Keratinocyte (primary cell): ENCODE measurements at regions not wholly inside any gene's neighbourhood (a gene's known extent, or its start where the extent isn't known, plus 50 kb on each side); places are given as distances from the start of the nearest gene placed in this dataset.
A peak's percentile ranks its signal among the peaks of the same experiment; 100 is the strongest.

Source experiments
- DNase-seq: peaks from one replicate; pipeline ENCODE4 v3.0.0-alpha.2; 2011; ENCODE audit warnings: low read depth, missing footprints, low spot score
- FAIRE-seq: peaks from 2 replicates; lab custom pipeline; 2011; peaks lifted over from hg19 to GRCh38; lab: Jason Lieb, UNC
- H2AFZ ChIP-seq: 2 replicates; pipeline ENCODE4 v1.6.0; 2012; ENCODE audit warnings: low read length, control low read depth, inconsistent platforms; ENCODE audit not compliant: control insufficient read depth
- H3K27ac ChIP-seq: 2 replicates; pipeline ENCODE4 v1.5.1; 2011; ENCODE audit warnings: low read length; ENCODE audit not compliant: control insufficient read depth, insufficient read depth
- H3K27me3 ChIP-seq: 3 replicates; pipeline ENCODE4 v1.6.0; 2011; ENCODE audit warnings: low read length; ENCODE audit not compliant: control insufficient read depth, insufficient read depth; ENCODE audit errors: extremely low read depth
- H3K36me3 ChIP-seq, 2 experiments: 2 replicates in 1 of 2; 3 replicates in 1 of 2; pipeline ENCODE4 v1.5.1; 2011; ENCODE audit warnings: low read length in 2 of 2, mild to moderate bottlenecking in 1 of 2; ENCODE audit not compliant: control insufficient read depth in 2 of 2, insufficient read depth in 2 of 2; ENCODE audit errors: extremely low read depth in 1 of 2
- H3K4me1 ChIP-seq: 3 replicates; pipeline ENCODE4 v1.5.1; 2011; ENCODE audit warnings: low read length; ENCODE audit not compliant: control insufficient read depth, insufficient read depth; ENCODE audit errors: extremely low read depth
- H3K4me2 ChIP-seq: 3 replicates; pipeline ENCODE4 v1.6.0; 2011; ENCODE audit warnings: low read depth, low read length; ENCODE audit not compliant: control insufficient read depth, insufficient read depth; ENCODE audit errors: extremely low read depth
- H3K4me3 ChIP-seq, 3 experiments: fragments of 200-600 bp in 1 of 3; sonication (generic) in 1 of 3; 2 replicates in 2 of 3; 3 replicates in 1 of 3; pipeline ENCODE4 v1.5.1; 2011 to 2016; ENCODE audit warnings: low read length in 3 of 3, mild to moderate bottlenecking in 3 of 3, control low read depth in 2 of 3, inconsistent platforms in 1 of 3, low read depth in 1 of 3, mixed read lengths in 1 of 3, mixed run types in 1 of 3, moderate library complexity in 1 of 3; ENCODE audit not compliant: control insufficient read depth in 2 of 3, insufficient read depth in 2 of 3; ENCODE audit errors: extremely low read depth in 1 of 3
- H3K79me2 ChIP-seq: 2 replicates; pipeline ENCODE4 v1.6.0; 2012; ENCODE audit warnings: low read length; ENCODE audit not compliant: control insufficient read depth, insufficient read depth
- H3K9ac ChIP-seq: 3 replicates; pipeline ENCODE4 v1.6.0; 2011; ENCODE audit warnings: low read length; ENCODE audit not compliant: control insufficient read depth, insufficient read depth; ENCODE audit errors: extremely low read depth
- H3K9me1 ChIP-seq: 3 replicates; pipeline ENCODE4 v1.6.0; 2011; ENCODE audit warnings: low read length; ENCODE audit not compliant: control insufficient read depth, insufficient read depth; ENCODE audit errors: extremely low read depth
- H3K9me3 ChIP-seq: 2 replicates; pipeline ENCODE4 v1.5.1; 2012; ENCODE audit warnings: low read depth, low read length; ENCODE audit not compliant: control insufficient read depth
- H4K20me1 ChIP-seq: 3 replicates; pipeline ENCODE4 v1.6.0; 2011; ENCODE audit warnings: low read length; ENCODE audit not compliant: control insufficient read depth, insufficient read depth; ENCODE audit errors: extremely low read depth
- EZH2 ChIP-seq: IDR thresholded peaks from one replicate; pipeline ENCODE4 v1.6.1; 2012; ENCODE audit warnings: inconsistent platforms, mild to moderate bottlenecking, low read length, moderate library complexity
- dilution Hi-C: fragments of 300-500 bp; cut with MboI; formaldehyde crosslinking; loops from one replicate; pipeline ENCODE4 v1.7.0; 2020; ENCODE audit warnings: low sequenced_read_pairs; ENCODE audit not compliant: extremely low pct_ligation_motif_present
- TF ChIP-seq, protein P1 (sequence below), 3 experiments: IDR thresholded peaks in 1 of 3; conservative IDR thresholded peaks in 1 of 3; optimal IDR thresholded peaks in 1 of 3; 2 replicates in 2 of 3; 3 replicates in 1 of 3; pipeline versions ENCODE3 to v1.5.1; 2011; ENCODE audit warnings: low read length in 3 of 3, mild to moderate bottlenecking in 3 of 3, moderate library complexity in 2 of 3, control low read depth in 1 of 3, inconsistent platforms in 1 of 3; ENCODE audit not compliant: insufficient read depth in 2 of 3; ENCODE audit errors: extremely low read depth in 1 of 3

DNA sequence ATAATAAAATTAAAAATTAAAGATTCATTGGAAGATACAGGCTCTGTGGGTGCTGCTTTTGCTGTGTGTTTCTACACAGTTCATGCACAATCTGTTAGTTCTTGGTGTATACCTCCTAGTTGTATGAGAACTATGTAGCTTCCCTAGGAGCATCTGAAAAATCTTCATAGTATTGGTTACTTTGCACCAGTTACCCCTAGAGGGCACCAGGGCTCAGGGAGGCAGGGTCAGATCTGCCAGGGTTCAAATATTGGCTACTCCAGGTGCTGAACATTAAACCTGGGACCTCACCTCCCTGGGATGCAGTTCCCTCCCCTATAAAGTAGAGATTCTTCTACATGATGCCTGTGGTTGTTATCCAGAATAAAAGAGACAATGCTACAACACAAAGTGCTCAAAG is 583.0 kb upstream of the CDH11 start:
- Histone ChIP-seq H2AFZ (no peak overlapping the region), H3K4me2 (no peak overlapping the region), H3K9me3 (no peaks in the 10 kb centered on the region), H4K20me1 (no peaks in the 10 kb centered on the region), H3K4me1 (no peaks in the 10 kb centered on the region), H3K9me1 (no peaks in the 10 kb centered on the region), H3K27ac (no peak overlapping the region), H3K4me3 (no peak overlapping the region), H3K9ac (no peak overlapping the region), H3K36me3 (no peaks in the 10 kb centered on the region), H3K79me2 (no peaks in the 10 kb centered on the region), H3K27me3 (no peaks in the 10 kb centered on the region)
- DNase-seq, result no peak
- no peak for FAIRE-seq
- dilution Hi-C loops, result no loop called here
- TF ChIP-seq EZH2, result no peak
- TF ChIP-seq, protein P1, sequence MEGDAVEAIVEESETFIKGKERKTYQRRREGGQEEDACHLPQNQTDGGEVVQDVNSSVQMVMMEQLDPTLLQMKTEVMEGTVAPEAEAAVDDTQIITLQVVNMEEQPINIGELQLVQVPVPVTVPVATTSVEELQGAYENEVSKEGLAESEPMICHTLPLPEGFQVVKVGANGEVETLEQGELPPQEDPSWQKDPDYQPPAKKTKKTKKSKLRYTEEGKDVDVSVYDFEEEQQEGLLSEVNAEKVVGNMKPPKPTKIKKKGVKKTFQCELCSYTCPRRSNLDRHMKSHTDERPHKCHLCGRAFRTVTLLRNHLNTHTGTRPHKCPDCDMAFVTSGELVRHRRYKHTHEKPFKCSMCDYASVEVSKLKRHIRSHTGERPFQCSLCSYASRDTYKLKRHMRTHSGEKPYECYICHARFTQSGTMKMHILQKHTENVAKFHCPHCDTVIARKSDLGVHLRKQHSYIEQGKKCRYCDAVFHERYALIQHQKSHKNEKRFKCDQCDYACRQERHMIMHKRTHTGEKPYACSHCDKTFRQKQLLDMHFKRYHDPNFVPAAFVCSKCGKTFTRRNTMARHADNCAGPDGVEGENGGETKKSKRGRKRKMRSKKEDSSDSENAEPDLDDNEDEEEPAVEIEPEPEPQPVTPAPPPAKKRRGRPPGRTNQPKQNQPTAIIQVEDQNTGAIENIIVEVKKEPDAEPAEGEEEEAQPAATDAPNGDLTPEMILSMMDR (optimal IDR thresholded peaks at IDR 0.05 in 1 of 3, IDR thresholded peaks at IDR 0.05 in 1 of 3, conservative IDR thresholded peaks at IDR 0.05 in 1 of 3; ENCODE audit: extremely low read depth in 1 of 3, insufficient read depth in 2 of 3, low read length in 3 of 3), result peak; percentile 20 to 68 (median 64)

DNA sequence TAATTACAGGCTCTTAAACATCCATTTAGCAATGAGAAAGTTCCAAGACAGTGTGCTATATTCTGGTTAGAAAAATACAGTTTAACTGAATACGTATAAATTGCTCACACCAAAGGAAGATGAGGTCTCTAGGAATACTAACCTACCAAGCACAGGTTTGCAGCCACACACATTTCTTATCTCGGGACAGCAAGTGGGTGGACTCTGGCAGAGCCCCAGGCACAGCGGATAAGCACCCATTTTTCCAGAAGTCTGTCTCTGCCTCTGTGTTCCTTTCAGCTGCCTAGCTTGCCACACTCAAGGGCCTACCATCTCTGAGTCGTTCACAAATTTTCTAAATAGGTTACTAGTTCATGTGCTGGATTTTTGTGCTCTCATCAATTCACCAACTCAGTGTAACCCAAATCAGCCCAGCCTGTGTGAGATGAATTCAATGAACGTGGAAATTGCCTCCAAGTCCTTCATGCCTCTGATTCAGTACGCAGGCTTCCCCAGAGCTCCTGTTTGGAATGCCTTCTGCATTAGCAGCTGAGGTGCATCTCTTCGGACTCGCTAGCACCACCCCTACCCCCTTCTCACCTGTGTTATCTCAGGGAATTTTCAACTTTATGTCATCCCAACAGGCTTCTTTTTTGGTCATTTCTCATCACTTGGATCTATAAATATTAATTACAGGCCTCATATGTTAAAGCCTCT is 581.0 kb upstream of the CDH11 start:
- Histone ChIP-seq H3K9me1 (no peaks in the 10 kb centered on the region), H3K27me3 (no peaks in the 10 kb centered on the region), H2AFZ (no peak overlapping the region), H3K4me2 (no peak overlapping the region), H3K9ac (no peak overlapping the region), H3K4me3 (no peak overlapping the region), H3K4me1 (no peaks in the 10 kb centered on the region), H3K9me3 (no peaks in the 10 kb centered on the region), H3K36me3 (no peaks in the 10 kb centered on the region), H3K27ac (no peak overlapping the region), H4K20me1 (no peaks in the 10 kb centered on the region), H3K79me2 (no peaks in the 10 kb centered on the region)
- DNase-seq (no peak), FAIRE-seq (no peak)
- dilution Hi-C loops, result no loop called here
- TF ChIP-seq, protein P1 (optimal IDR thresholded peaks at IDR 0.05 in 1 of 3, IDR thresholded peaks at IDR 0.05 in 1 of 3, conservative IDR thresholded peaks at IDR 0.05 in 1 of 3; ENCODE audit: extremely low read depth in 1 of 3, insufficient read depth in 2 of 3, low read length in 3 of 3), result no peak
- TF ChIP-seq EZH2, result no peak
